ENCODE measurements at regions not wholly inside any gene's neighbourhood (a gene's known extent, or its start where the extent isn't known, plus 50 kb on each side); places are given as distances from the start of the nearest gene placed in this dataset.

- ChIA-PET CTCF (no interaction called here), POLR2A (ENCODE audit: low non-redundant PET) (no interaction called here)
- no peak for TF ChIP-seq CTCF (conservative IDR thresholded peaks at IDR 0.05; ENCODE audit: low read depth)
- H3K27ac ChIP-seq, result no peak overlapping the region
- DNase-seq (ENCODE audit: low spot score), result no peak
Observed at GRCh38 chr12:112606611-112607365, 184.8 kb upstream of the RPH3A start.

DNA sequence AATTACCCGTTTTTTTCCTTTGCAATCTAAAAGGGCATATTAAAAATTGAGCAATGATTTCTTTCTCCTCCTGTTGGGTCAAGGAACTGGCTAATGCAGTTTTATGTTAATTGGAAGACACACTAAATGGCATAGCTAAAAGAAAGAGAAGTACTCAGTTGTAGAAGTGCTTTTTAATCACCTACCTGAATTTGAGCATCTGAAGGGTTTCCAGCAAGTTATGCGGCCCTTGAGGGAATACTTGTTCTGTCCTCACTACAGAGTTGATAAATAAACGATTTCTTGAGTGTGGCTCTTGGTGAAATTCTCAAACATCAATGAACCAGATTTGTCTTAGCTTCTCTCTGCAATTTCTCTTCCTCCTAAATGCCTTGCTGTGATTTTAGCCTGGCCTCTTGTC lies 184.1 kb upstream of the RPH3A start:
- TF ChIP-seq CTCF (conservative IDR thresholded peaks at IDR 0.05; ENCODE audit: low read depth), result no peak
- DNase-seq (ENCODE audit: low spot score), result no peak
- H3K27ac ChIP-seq, result no peak overlapping the region
- POLR2A ChIA-PET (ENCODE audit: low non-redundant PET), result no interaction called here
- CTCF ChIA-PET, result no interaction called here

DNA sequence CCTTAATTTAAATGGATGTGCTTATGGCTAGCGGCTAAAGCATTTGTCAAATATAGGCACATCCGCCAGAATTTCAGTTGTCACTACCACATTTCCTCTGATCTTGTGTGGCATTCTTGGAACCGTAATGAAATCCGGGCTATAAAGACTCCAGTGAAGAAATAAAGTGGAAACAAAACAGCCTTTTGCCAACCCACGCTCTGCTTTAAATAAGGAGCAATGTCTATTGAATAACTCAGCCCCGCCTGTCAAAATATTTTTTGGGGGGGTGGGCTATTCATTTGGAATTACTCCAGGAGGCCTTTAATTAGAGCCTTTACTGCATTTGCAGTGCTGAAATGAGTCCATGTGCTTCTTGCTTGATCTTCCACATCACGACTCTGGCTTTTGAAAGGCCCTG lies 179.6 kb upstream of the RPH3A start:
- no peak for DNase-seq (ENCODE audit: low spot score)

DNA sequence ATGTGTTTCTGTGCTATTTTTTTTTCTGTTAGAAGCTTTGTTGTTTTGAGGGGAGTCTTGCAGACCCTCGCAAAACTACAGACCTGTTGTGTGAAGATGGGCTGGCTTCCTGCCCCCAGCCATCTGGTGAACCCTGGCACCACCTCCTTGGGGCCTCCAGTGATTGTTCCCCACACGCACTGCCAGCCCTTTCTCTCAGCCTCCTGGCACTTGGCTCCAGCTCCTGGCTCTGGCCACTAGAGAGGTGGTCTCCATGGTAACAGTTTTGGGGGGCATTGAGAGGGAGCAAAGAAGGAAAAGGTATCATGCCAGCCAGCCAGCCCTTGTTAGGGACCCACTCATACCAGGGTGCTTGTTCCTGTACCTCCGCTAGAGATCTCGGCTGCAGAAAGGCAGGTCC lies 176.4 kb upstream of the RPH3A start:
- no peak for DNase-seq (ENCODE audit: low spot score)
- H3K27ac ChIP-seq, result no peak overlapping the region
- TF ChIP-seq CTCF (conservative IDR thresholded peaks at IDR 0.05; ENCODE audit: low read depth), result no peak
- POLR2A ChIA-PET (ENCODE audit: low non-redundant PET), result no interaction called here
- CTCF ChIA-PET, result no interaction called here

More for the DNA sequence above, 179.6 kb upstream of the RPH3A start:
- POLR2A ChIA-PET (ENCODE audit: low non-redundant PET), result no interaction called here
- no peak overlapping the region for H3K27ac ChIP-seq
- CTCF ChIA-PET, result no interaction called here
- no peak for TF ChIP-seq CTCF (conservative IDR thresholded peaks at IDR 0.05; ENCODE audit: low read depth)

GRCh38 chr12:112616469-112617152 lies 174.9 kb upstream of the RPH3A start:
- POLR2A ChIA-PET (ENCODE audit: low non-redundant PET), result no interaction called here

GRCh38 chr12:112617153-112617505 lies 174.4 kb upstream of the RPH3A start:
- POLR2A ChIA-PET (ENCODE audit: low non-redundant PET), result no interaction called here
- CTCF ChIA-PET, result interaction anchor here (0.6 kb wide), 1 partner anchor 22 kb away, joined by 3 read pairs; no protein-coding TSS in a partner anchor
- no peak for DNase-seq (ENCODE audit: low spot score)

More at GRCh38 chr12:112616469-112617152, 174.9 kb upstream of the RPH3A start:
- no peak for DNase-seq (ENCODE audit: low spot score)
- H3K27ac ChIP-seq, result no peak overlapping the region
- no peak for TF ChIP-seq CTCF (conservative IDR thresholded peaks at IDR 0.05; ENCODE audit: low read depth)
- CTCF ChIA-PET, result interaction anchor here (0.6 to 0.7 kb wide), 2 partner anchors 21 to 1182 kb away, joined by 3 to 4 read pairs; no protein-coding TSS in a partner anchor

More at GRCh38 chr12:112617153-112617505, 174.4 kb upstream of the RPH3A start:
- no peak overlapping the region for H3K27ac ChIP-seq
- TF ChIP-seq CTCF (conservative IDR thresholded peaks at IDR 0.05; ENCODE audit: low read depth), result no peak
